Activated B cell treated with CpG ODN at 0.5 μM for 24 hours (primary cell): ENCODE measurements at regions not wholly inside any gene's neighbourhood (a gene's known extent, or its start where the extent isn't known, plus 50 kb on each side); places are given as distances from the start of the nearest gene placed in this dataset.

Source experiments
- ATAC-seq: fragments of 200-7000 bp; cut with Tn5 transposase; one replicate; pipeline ENCODE4 v1.10.0; 2021; ENCODE audit warnings: low read depth, mild to moderate bottlenecking, moderate library complexity
- CTCF ChIA-PET: fragments of 350-600 bp; sonication (Branson Sonifier 250); formaldehyde crosslinking; loops from one replicate; lab custom pipeline; 2021; ENCODE audit warnings: antibody characterized with exemption; lab: Charles Lee
- POLR2A ChIA-PET: fragments of 350-600 bp; sonication (Branson Sonifier 250); formaldehyde crosslinking; loops from one replicate; lab custom pipeline; 2021; ENCODE audit warnings: antibody characterized with exemption; lab: Charles Lee
- DNase-seq: peaks from one replicate; pipeline ENCODE4 v3.0.0; 2022
- H3K27ac Mint-ChIP-seq: one replicate; pipeline ENCODE4 v1.8.0; 2020; ENCODE audit warnings: mixed read lengths
- H3K27me3 Mint-ChIP-seq: one replicate; pipeline ENCODE4 v1.8.0; 2021; ENCODE audit warnings: mixed read lengths
- H3K36me3 Mint-ChIP-seq: one replicate; pipeline ENCODE4 v1.8.0; 2021; ENCODE audit warnings: low read depth, mixed read lengths
- H3K4me1 Mint-ChIP-seq: one replicate; pipeline ENCODE4 v1.8.0; 2021; ENCODE audit warnings: mixed read lengths
- H3K4me3 Mint-ChIP-seq: one replicate; pipeline ENCODE4 v1.8.0; 2020; ENCODE audit warnings: mild to moderate bottlenecking, mixed read lengths
- H3K9me3 Mint-ChIP-seq: one replicate; pipeline ENCODE4 v1.8.0; 2020; ENCODE audit warnings: mixed read lengths
- intact Hi-C: fragments of 100-400 bp; cut with micrococcal nuclease; formaldehyde crosslinking; loops from one replicate; pipeline ENCODE4 v1.15.1; 2024
- TF ChIP-seq, protein P1 (sequence below): fragments of 200-600 bp; IDR thresholded peaks from one replicate; pipeline ENCODE4 v1.8.0; 2022; ENCODE audit warnings: antibody characterized with exemption, mild to moderate bottlenecking

DNA sequence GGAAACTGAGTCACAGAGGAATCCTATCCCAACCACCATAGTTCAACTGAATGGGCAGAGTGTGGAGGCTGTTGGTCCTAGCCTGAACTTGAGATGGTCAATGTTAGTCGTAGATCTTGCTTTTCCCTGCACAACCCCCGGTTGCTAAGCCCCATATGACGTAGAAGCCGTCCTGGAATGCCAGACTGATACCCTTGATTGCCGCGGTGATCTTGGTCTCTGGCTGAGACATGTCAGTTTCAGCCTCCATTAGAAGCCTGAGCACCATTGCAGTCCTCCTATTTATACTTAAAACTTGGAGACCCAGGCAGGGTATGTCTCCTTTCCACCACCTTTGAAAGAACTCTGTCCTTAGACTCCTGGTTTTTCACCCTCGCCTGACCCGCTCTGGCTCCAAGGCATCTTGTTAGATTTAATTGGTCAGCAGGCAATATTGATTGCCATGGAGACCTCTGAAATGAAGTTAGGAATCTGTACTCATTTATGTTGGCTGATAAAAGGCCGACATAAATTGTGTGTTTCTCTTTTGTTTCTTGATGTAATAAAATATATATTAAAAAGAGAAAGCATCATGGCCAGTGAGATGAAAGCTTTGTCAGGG lies 53.4 kb downstream of the RPLP1 start:
- H3K36me3 Mint-ChIP-seq: no peaks in the 10 kb centered on the region
- no peak overlapping the region for H3K4me3 Mint-ChIP-seq
- ATAC-seq (no peak), DNase-seq (no peak)
- TF ChIP-seq, protein P1, sequence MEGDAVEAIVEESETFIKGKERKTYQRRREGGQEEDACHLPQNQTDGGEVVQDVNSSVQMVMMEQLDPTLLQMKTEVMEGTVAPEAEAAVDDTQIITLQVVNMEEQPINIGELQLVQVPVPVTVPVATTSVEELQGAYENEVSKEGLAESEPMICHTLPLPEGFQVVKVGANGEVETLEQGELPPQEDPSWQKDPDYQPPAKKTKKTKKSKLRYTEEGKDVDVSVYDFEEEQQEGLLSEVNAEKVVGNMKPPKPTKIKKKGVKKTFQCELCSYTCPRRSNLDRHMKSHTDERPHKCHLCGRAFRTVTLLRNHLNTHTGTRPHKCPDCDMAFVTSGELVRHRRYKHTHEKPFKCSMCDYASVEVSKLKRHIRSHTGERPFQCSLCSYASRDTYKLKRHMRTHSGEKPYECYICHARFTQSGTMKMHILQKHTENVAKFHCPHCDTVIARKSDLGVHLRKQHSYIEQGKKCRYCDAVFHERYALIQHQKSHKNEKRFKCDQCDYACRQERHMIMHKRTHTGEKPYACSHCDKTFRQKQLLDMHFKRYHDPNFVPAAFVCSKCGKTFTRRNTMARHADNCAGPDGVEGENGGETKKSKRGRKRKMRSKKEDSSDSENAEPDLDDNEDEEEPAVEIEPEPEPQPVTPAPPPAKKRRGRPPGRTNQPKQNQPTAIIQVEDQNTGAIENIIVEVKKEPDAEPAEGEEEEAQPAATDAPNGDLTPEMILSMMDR: no peak
- H3K9me3 Mint-ChIP-seq: no peaks in the 10 kb centered on the region
- H3K27ac Mint-ChIP-seq: no peak overlapping the region
- H3K27me3 Mint-ChIP-seq: peaks cover 9% of the 10 kb centered on the region
- intact Hi-C loops: no loop called here
- no peaks in the 10 kb centered on the region for H3K4me1 Mint-ChIP-seq
- ChIA-PET CTCF (no interaction called here), POLR2A (no interaction called here)

DNA sequence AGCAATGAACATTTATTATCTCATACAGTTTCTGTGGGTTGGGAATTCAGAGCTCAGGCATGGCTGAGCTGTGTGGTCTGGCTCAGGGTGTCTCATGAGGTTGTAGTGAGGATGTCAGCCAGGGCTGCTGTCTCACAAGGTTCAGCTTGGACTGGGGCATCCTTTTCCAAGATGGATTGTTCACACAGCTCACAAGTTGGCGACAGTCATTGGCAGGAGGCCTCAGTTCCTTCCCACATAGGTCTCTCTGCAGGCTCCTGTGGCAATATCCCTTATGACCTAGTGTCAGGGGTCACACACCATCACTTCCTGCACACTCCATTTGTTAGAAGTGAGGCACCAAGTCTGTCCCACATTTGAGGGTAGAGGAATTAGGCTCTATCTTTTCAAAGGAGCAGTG lies 56.0 kb downstream of the RPLP1 start:
- POLR2A ChIA-PET: no interaction called here
- CTCF ChIA-PET: no interaction called here
- Mint-ChIP-seq H3K9me3 (no peaks in the 10 kb centered on the region), H3K27me3 (peaks cover 24% of the 10 kb centered on the region), H3K27ac (no peak overlapping the region), H3K36me3 (no peaks in the 10 kb centered on the region), H3K4me3 (no peak overlapping the region), H3K4me1 (no peaks in the 10 kb centered on the region)
- DNase-seq (no peak), ATAC-seq (no peak)
- intact Hi-C loops: no loop called here
- TF ChIP-seq, protein P1: no peak

DNA sequence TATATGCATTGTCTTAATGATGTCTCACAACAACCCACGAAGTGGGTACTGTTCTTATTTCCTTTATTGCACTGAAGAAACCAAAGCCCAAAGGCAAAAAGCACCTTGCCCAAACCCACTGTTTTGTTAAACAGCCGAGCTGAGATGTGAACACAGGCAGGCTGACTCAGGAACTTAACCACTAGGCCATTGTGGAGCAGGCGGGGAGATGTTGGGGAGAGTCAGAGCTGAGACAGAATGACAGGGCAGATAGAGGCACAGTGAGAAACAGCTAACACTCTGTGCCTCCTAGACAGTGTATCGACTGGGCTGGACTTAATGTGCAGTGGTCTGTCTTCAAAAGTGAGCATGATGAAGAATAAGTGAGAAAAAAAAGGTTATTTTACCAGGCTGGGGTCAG lies 56.5 kb downstream of the RPLP1 start:
- Mint-ChIP-seq H3K4me3 (no peak overlapping the region), H3K9me3 (no peaks in the 10 kb centered on the region), H3K4me1 (no peaks in the 10 kb centered on the region), H3K27me3 (peaks cover 24% of the 10 kb centered on the region), H3K27ac (no peak overlapping the region), H3K36me3 (no peaks in the 10 kb centered on the region)
- no peak for ATAC-seq
- POLR2A ChIA-PET: no interaction called here
- CTCF ChIA-PET: no interaction called here
- intact Hi-C loops: no loop called here
- no peak for DNase-seq
- TF ChIP-seq, protein P1: no peak

DNA sequence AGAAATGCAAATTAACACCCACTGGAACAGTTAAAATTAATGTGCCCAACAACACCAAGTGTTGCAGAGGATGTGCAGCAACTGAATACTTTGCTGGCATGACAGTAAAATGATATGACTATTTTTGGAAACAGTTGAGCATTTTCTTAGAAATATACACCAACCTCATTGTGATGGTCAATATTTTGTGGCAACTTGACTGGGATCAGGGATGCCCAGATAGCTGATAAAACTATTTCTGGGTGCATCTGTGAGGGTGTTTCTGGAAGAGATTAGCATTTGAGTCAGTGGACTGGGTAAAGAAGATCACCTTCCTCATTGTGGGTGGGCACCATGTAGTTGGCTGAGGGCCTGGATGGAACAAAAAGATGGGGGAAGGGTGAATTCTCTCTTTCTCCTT lies 57.9 kb downstream of the RPLP1 start:
- ChIA-PET POLR2A (no interaction called here), CTCF (no interaction called here)
- Mint-ChIP-seq H3K4me1 (no peaks in the 10 kb centered on the region), H3K27me3 (peaks cover 30% of the 10 kb centered on the region), H3K4me3 (no peak overlapping the region), H3K36me3 (no peaks in the 10 kb centered on the region), H3K9me3 (peaks cover 4% of the 10 kb centered on the region), H3K27ac (no peak overlapping the region)
- no peak for DNase-seq
- TF ChIP-seq, protein P1: no peak
- no peak for ATAC-seq
- intact Hi-C loops: no loop called here

DNA sequence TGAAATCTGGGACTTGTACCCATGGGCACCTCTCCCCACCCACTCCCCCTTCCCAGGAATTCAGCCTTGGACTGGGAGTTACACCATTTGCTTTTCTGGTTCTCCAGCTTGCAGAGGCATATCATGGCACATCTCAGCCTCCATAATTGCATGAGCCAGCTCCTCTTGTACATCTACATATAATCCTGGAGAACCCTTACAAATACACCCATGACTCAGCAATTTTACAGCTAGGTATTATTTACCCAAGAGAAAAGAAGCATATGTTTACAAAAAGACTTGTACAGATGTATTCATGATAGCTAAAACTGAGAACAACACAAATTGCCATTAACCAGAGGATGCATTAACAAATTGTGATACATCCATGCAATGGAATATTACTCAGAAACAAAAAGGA lies 58.4 kb downstream of the RPLP1 start:
- no peak overlapping the region for H3K4me3 Mint-ChIP-seq
- ChIA-PET CTCF (no interaction called here), POLR2A (no interaction called here)
- intact Hi-C loops: no loop called here
- peaks cover 30% of the 10 kb centered on the region for H3K27me3 Mint-ChIP-seq
- DNase-seq (no peak), ATAC-seq (no peak)
- TF ChIP-seq, protein P1: no peak
- H3K36me3 Mint-ChIP-seq: no peaks in the 10 kb centered on the region
- H3K4me1 Mint-ChIP-seq: no peaks in the 10 kb centered on the region
- H3K27ac Mint-ChIP-seq: no peak overlapping the region
- peaks cover 4% of the 10 kb centered on the region for H3K9me3 Mint-ChIP-seq
